NCI-H446 treated with DMSO at 0.1 percent for 48 hours (cell line): ENCODE measurements at regions not wholly inside any gene's neighbourhood (a gene's known extent, or its start where the extent isn't known, plus 50 kb on each side); places are given as distances from the start of the nearest gene placed in this dataset.

Experiments
- DNase-seq: peaks from one replicate; lab custom pipeline; 2025; lab: John Stamatoyannopoulos, UW

DNA sequence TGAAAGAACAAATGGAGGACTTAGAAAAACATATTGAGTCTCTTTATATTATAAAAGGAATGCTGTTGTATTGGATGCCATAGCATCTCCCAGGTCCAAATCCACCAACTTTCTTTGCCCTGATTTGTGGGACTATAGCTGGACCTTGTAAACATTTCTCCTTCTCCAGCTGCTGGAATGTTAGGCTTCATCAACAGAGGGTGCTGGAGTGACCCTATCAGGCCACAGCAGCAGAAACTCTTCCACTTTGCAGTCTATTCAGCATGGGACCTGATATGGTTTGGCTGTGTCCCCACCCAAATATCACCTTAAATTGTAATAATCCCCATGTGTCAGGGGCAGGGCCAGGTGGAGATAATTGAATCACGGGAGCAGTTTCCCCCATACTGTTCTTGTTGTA is 138.4 kb upstream of the ARL4C start:
- no peak for DNase-seq

DNA sequence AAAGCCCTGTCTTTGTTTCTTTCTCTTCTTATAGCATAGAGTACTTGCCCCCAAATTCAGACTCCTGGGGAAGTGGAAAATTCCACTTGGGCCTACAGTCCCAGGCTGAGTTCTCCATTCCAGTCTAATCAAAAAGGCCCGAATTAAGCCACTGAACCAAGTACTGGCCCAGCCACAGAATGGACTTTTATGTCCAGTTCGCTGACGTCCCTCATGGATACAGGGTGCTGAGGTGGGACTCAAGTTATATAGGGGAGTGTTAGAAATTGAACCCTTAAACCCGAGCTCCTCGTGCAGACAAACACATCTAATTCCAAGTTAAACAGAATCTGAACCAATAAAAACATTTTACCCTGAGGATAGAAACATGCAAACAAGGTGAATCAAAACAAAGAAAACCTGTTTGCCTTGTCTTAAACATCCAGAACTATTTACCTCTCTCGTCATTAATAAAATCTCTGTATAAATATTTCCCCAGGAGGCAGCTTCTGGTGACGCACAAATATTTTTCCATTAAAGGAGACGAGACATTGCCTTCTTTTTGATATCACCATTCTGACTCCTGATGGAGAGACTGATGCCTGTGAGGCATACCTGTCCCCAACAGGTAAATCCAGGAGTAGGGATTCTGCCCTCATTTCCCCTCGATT is 136.8 kb upstream of the ARL4C start:
- no peak for DNase-seq

DNA sequence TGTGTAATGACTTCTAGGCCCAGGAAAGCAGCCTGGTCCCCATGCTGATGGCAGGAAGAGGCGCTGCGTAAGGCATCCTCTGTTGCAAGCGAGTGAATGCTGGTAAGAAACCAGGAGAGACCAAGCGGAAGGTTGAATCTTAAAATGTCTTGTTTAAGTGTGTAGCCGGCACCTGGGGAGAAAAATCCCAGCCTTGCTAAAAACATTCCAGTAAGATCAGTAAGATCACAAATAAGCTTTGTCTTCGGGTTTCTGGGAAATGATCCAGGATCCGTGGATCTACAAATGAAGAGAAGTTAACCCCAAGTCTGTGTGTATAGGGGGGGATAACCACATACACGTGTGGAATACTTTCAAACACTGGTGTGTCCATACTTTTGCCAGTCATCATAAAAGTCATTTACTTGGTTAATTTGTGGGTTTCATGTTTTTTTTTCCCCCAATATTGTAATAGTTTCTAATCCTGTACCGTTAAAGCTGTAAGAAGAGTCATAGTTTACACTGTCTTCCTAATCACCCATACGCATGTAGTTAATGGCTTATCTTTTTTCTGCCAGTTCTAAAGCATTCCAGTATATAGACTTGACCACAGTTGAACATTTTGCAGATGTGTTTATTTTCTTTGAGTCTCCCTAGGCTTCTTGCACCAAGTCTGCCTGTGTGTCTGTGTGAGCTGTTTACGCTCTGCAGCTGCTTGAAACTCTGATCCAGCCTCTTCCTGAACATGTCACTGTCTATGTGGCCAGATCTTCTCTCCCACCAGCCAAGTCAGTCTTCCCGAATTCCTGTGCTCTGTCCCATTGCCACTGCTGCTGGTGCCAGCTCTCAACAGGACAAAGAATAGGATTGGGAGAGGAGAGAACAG is 135.9 kb upstream of the ARL4C start:
- DNase-seq = no peak

DNA sequence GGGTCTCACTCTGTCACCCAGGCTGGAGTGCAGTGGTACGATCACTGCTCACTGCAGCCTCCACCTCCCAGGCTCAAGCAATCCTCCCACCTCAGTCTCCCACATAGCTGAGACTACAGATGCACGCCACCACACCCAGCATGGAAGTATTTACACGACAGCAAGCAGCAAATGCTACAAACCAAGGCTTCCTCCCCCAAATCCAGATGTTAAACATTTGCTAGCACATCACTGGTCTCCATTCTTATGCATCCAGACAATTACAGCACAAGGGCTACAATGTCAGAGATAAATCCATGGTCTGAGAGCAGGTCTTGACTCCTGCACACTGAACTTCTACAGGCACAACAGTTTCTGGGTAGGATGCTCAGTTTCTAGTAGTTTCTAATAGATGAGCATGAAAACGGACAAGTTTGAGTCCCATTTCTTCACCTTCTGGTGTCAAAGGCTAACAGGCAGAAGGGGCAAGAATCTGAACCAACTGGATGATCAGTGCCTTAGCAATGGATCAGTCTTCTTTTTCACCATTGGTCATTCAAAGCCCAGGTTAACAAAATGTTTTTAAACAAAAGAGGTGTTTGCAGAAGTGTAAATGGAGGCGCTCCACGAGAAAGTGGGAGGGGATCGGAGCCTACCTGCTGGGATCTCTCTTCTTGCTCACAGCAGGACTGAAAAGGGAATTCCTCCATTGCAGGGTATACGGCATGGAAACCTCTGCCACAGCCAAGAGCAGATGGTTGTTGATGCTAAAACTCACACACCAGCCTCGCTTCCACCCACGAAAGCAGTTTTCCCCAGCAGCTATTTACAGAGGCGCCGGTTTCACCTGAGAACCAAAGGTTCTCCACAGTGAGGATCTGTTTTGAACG is 135.0 kb upstream of the ARL4C start:
- DNase-seq = no peak

DNA sequence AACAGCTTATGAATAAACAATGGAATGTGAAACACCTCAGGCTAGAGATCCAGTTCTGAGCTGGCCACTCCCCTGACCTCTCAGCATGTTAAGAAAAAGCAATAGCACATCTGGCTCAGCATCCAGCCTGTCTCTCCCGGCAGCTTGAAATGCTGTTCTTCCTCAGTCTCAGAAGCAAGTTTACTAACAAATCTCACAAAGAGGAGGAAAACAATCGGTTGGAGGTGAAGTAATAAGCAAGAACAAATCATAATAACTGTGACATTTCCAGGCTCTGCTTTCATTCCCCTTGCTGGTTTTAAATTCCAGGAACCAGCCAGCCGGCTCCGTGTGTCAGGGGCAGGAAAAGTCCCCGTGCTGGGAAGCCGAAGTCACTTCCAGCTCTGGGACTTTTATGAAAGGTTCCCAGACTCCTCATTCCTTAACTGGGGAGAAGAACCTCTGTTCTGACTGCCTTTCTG is 133.9 kb upstream of the ARL4C start:
- no peak for DNase-seq

DNA sequence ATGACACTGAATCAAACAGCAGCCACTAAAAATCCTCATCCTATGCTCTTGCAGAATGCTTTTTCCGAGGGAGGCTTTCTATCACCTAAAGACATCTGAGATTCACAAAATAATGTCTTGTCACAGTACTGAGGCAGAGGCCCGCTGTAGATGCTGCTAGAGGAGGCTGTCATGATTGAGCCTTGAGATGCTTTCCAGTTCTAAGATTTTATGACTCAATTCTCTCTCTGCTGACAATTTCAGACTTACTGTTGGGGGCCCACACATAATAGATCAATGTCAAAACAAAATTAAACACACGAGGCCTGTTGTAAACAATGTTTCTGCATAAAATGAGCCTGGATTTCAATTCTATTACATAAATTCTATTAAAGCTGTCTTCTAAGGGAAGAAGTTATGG is 132.7 kb upstream of the ARL4C start:
- no peak for DNase-seq

DNA sequence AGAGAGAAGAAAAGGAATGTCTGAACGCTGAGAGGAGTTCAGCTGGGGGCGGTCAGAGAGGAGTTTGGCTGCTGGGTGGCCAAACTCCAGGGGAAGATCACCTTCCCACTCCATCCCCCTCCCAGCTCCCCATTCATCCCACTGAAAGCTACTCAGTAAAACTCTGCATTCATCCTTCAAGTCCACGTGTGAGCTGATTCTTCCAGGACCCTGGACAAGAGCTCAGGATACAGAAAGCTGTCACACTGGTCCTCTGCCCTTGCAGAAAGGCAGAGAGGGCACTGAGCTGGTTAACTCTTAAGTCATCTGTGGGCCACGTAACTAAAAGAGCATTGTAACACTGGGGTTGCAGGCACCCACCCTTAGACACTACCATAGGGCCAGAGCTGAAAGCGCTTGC is 132.1 kb upstream of the ARL4C start:
- DNase-seq = no peak

DNA sequence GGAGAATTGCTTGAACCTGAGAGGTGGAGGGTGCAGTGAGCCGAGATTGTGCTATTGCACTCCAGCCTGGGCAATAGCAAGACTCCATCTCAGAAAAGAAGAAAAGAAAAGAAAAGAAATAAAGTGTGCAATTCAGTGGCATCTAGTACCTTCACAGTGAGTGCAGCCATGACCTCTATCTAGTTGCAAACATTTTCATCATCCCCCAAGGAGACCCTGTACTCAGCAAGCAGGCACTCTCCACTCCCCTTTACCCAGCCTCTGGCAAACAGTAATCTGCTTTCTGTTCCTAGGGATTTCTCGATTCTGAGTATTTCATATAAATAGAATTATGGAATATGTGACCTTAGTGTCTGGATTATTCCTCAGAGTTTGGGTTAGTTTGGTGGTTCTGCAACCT is 130.4 kb upstream of the ARL4C start:
- no peak for DNase-seq

DNA sequence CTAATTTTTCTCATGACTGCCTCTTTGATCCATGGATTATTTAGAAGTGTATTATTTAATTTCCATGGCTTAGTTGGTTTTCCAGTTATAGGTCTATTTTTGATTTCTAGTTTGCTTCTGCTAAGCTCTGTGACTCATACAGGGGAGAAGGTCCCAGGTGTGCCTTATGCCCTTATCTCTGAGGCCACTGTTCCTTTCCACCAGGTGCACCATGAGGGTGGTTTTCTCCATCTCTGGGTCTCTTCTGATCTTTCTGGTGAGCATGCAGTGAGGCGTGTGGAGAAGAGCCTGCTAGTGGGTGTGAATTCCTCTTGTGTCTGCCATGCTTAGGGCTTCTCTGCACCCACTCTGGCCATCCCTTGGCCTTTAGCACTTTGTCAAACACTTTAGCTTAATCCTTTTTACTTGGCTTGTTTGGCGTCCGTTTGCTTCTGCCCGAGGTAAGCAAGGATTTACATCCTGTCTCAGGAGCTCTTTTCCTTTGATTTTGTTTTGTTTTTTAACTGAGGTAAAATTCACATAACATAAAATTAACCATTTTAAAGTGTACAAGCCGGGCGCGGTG is 129.8 kb upstream of the ARL4C start:
- no peak for DNase-seq

DNA sequence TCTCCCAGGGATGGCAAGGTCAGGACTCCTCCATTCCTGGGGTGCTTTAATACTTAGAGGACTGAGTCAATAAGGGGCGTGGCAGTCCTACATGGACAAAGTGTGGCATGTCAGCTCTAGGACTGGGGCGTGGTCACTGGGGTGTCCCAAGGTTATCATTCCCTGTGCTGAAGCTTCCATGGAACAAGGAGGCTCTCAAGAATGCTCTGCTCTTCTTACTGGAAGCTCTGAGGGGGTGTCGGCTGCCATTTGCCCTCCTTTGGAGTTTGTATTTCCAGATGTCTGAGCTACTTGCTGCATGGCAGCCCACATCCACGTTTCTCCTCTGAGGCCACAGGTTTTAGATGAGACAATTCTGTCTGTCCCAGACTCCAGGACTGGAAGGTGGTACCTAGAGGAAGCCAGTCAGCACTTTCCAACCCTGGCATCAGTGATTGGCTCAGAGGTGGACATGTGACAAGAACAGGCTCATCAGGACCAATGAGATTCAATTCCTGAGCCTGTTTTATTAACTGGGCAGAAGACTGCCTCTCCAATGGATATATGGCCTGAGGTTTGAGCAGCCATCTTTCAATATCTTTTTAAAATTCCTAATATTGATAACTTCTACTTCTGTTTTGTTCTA is 128.9 kb upstream of the ARL4C start:
- no peak for DNase-seq

DNA sequence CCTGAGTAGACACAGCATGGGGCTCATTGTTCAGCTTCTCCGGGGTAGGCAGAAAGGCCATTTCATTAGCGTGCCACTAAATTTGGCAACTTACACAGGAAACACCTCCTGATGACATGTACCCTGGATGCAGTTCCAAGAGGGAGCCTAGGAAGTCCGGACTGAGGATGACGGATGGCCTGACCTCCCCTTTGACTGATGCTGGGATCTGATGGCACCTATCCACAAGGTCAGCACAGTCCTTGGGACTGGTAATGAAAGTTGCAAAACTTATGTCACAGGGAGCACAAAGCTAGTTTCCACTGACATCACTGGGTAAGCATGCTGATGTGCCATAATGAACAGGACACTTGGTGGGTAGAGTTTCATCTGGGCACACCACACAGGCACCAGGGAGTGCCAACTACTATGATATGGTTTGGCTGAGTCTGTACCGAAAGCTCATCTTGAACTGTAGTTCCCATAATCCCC is 126.7 kb upstream of the ARL4C start:
- no peak for DNase-seq

DNA sequence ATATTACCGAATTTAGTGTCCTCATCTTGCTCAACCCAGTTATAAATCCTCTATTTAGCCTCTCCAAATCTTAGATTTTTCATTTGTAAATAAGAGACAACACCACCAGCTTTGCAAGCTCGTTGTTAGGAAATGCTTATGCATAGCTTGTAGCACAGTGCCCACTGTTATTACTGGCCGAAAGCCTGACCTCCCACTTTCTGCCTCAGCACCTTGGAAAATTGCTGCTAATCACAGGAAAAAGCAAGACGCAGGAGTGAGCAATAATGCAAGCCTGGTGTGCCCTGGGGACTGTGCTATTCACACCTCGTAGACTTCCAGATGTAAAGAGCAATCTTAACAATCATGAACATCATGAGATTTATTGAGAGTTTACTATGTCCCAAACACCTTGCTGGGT is 124.2 kb upstream of the ARL4C start:
- no peak for DNase-seq

DNA sequence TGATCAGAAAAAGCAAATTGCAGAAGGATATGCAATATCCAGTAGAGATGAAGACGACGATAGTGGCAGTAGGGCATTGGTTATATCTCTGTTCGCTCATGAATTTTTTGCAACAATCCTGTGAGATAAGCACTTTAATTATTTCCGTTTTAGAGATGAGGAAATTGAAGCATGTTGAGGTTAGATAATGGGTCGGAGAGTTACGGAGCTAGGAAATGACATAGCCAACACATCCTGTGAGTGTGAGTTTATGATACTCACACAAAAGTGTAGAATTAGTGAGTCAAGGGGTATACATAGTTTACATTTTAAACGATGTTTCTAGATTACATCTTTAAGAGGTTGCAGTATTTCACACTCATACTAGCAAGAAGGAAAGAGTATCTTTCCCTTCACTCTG is 123.1 kb upstream of the ARL4C start:
- no peak for DNase-seq

DNA sequence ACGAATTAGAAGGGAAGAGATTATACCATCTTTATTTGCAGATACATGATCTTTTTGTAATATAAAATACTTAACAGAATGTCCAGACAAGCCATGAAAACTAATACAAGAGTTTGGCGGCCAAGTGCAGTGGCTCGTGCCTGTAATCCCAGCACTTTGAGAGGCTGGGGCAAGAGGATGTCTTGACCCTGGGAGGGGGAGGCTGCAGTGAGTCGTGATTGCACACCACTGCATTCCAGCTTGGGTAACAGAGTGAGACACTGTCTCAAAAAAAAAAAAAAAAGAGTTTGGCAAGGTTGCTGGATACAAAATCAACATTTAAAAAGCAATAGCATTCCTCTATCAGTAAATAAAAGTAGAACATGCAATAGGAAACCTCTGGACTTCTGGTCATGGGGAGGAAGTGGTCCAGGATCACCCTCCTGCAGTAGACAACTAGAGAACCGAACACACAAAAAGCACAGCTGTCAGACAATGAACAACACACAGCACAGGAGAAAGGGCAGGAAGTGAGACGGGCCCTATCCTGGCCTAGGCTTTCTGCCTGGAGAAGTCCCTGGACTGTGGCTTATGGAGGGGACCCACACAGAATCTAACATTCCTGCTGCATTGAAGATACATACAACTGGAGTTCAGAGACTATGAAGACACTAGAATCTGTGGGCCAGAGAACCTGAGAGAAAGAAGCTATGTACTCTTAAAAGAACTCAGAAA is 118.9 kb upstream of the ARL4C start:
- DNase-seq = no peak

DNA sequence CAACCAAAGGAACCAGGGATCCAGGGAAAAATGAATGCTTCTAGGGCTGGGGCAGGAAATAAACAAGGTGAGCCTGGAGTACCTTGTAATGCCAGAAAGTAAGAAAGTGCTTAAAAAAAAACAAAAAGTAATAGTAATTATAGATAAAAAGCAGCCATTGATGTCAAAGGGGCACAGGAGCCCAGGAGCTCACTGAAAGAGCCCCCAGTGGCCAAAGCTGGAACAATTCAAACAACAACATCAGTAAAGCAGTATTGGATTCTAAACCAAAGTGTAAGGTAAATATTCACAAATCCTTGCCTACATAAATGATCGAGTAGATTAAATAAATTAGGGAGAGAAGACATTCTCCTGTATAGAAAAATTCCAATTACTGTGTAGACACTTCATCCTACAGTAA is 114.3 kb upstream of the ARL4C start:
- DNase-seq = no peak

DNA sequence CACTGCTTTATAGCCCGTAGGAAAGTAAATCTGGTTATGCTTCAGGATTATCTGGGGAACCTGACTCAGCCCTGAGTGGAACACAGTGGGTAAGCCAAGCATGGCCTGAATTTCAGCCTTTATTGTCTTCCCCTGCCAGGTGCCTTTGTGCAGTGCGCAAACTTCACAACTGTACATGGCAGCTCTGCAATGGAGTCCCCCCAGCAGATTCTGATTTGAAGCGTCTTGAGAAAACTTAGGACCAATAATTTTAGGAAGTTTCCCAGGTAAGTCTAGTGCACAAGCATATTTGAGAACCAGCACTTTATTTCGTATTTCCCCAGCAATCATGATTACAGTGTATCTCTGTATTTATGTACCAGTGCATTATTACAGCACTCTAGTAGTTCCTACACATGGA is 112.1 kb upstream of the ARL4C start:
- no peak for DNase-seq

DNA sequence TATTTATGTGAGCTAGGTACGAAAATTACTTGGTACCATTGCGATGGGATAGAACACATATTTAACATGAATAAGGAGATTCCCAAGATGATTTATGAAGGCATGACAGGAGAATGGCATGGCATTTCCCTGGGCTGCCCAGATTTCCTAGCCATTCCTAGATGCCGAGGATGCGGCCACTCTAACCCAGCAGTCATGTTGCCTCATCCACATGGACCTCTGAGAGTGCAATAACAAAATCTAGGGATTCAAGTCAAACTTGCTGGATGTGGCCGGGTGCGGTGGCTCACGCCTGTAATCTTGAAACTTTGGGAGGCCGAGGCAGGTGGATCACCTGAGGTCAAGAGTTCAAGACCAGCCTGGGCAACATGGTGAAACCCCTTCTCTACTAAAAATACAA is 110.8 kb upstream of the ARL4C start:
- DNase-seq = no peak

DNA sequence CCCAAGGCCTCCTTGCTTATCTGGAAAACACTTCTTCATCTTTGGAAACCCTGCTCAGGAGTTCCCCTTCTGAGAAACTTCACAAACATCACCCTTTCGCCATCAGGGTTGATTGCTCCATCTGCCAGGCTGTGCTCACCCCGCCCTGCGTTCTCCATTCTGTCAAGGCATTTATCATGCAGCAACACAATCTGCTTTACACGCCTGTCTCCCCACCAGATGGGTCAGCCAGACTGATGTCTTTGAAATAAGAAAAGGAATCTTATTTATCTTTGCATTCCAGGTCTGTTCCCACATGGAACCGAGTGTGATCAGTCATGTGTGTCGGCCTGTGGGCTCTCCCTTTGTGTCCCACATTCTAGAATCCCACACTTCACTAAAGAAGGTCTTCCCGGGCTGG is 110.0 kb upstream of the ARL4C start:
- DNase-seq = peak; percentile 1

DNA sequence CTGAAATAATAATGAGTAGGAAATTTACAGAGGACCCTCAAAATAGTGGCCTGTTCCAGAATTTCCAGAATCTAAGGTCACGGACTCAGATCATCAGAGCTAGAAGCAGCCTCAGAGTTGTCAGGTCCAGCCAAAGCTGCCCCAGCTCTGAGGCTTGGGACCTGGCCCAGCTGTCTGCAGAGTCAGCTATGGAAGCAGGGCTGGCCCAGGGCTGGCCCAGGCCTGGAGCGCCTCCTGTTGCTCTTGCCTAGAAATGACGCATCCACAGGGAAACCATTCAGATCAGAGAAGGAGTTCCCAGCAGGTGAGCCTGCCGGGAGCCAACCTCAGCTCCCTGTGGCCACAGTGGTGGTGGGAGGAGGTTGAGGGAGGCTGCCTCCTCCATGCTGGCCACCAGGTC is 106.7 kb upstream of the ARL4C start:
- no peak for DNase-seq

DNA sequence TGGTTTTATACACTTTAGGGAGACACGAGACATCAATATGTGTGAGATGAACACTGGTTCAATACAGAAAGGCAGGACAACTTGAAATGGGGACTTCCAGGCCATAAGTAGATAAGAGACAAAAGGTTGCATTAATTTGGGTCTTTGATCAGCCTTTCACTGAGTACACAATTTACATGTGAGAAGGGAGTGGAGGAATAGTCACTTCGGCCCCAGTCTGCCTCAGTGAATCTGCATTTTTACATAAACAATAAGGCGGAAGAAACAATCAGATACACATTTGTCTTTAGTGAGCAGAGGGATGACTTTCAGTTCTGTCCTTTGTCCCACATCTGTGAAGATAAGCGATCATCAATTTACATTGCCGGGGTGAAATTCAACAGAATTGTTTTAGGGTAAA is 104.3 kb upstream of the ARL4C start:
- no peak for DNase-seq

DNA sequence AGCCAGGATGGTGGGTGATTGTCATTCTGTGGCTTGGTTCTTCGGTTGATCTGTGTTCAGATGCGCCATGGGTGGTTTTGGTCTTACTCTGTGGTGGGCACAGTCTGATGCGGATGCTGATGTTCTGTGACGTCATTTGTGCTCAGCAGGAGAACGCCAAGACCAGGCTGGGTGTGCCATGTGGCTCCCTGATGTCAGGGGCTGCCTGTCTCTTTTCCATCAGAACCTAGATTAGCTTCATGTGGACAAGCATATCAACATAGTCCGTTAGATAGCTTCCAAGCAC is 100.6 kb upstream of the ARL4C start:
- DNase-seq = no peak
